Urinary bladder (tissue), 3 donors: ENCODE measurements at regions not wholly inside any gene's neighbourhood (a gene's known extent, or its start where the extent isn't known, plus 50 kb on each side); places are given as distances from the start of the nearest gene placed in this dataset.

Experiments used
- DNase-seq: peaks from one replicate; pipeline ENCODE4 v3.0.0-alpha.2; 2015; ENCODE audit errors: extremely low spot score
- H3K27ac ChIP-seq: one replicate; pipeline ENCODE4 v1.5.1; 2013; ENCODE audit warnings: low read depth, mild to moderate bottlenecking, moderate library complexity
- H3K36me3 ChIP-seq: one replicate; pipeline ENCODE4 v1.6.1; 2013; ENCODE audit warnings: mild to moderate bottlenecking, moderate library complexity; ENCODE audit not compliant: insufficient read depth
- H3K4me1 ChIP-seq: one replicate; pipeline ENCODE4 v1.6.1; 2013; ENCODE audit warnings: mild to moderate bottlenecking, moderate library complexity; ENCODE audit not compliant: insufficient read depth
- H3K4me3 ChIP-seq: one replicate; pipeline ENCODE4 v1.5.1; 2013; ENCODE audit warnings: low read depth, low read length
- WGBS: extraction: QIAGEN DNeasy Blood & Tissue Kit; methylation state at CpG from one replicate; pipeline ENCODE4 v1.1.7; 2013; 5-methylcytosine and 5-hydroxymethylcytosine counted together
- donor health status: healthy with polysubstance abuse.
- donor health status: healthy.

DNA sequence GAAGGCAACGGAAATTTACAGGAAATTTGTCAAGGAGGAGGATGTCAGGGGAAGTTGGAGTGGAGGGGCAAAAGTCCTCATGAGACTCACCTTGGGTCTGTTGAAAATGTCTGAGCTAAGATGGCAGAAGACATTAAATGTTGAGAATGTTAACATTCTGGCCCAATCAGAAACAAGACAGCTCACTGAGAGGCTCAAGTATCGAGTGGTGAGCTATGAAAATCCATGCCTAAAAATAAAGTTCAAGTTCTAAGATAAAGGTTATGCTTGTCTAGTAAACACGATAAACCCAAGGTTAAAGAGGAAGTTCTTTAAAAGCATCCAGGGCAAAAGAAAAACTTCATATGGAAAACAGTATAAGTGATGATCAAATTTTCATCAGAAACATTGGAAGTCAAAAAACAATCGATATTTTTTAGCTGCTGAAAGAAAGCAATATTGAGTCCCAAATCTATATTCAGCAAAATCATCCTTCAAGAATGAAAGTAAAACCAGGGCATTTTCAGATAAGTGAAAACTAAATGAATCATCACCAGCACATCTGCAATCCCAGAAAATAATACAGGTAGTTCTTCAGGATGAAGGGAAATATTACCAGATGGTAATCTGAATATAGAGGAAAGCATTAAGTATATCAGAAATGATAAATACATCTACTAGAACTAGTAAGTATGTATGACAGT is 462.4 kb downstream of the TLL1 start:
- Histone ChIP-seq H3K27ac (no peak overlapping the region), H3K4me1 (no peaks in the 10 kb centered on the region), H3K4me3 (no peak overlapping the region), H3K36me3 (no peaks in the 10 kb centered on the region)
- WGBS: 67% methylated on average over 4 of the region's 4 CpGs
- DNase-seq: no peak

DNA sequence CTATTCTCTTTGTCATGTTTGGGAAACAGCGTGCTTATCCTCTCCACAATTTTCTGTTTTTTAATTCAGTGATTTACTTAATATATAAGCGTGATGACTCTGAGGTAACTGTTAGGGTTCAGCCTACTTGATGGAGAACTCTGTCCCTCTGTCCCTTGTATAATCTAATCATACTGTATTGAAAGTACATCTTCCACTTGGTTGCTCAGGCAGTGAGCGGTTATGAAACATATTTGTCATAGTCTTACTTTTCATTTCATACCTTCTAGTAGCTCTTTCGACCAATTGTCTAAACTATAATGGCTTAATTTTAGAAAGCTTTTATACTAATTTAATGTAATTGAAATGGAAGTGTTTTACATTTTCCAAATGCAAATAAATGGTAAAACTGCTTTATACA is 469.0 kb downstream of the TLL1 start:
- Histone ChIP-seq H3K4me1 (no peaks in the 10 kb centered on the region), H3K27ac (no peak overlapping the region), H3K4me3 (no peak overlapping the region), H3K36me3 (no peaks in the 10 kb centered on the region)
- DNase-seq: no peak
- WGBS: 94% methylated on average over 4 of the region's 4 CpGs

DNA sequence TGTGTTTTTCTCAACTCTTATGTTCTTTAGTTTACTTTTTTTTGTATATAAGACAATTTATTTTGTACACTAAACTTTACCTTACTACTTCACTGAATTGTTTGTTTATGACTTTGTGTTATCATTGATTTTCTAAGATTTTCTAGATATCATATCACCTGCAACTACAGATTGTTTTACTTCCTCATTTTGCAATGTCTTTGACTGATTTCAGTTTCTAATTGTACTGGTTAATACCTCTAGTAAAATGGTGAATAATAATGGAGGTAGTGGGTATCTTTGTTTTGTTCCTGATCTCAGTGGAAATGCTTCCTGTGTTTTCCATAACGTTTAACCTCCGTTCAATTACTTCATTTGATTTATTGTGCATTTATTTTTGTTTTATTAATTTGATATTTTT is 490.2 kb downstream of the TLL1 start:
- Histone ChIP-seq H3K27ac (no peak overlapping the region), H3K36me3 (no peaks in the 10 kb centered on the region), H3K4me3 (no peak overlapping the region), H3K4me1 (no peaks in the 10 kb centered on the region)
- DNase-seq: no peak
- 73% methylated on average over 2 of the region's 2 CpGs for WGBS

DNA sequence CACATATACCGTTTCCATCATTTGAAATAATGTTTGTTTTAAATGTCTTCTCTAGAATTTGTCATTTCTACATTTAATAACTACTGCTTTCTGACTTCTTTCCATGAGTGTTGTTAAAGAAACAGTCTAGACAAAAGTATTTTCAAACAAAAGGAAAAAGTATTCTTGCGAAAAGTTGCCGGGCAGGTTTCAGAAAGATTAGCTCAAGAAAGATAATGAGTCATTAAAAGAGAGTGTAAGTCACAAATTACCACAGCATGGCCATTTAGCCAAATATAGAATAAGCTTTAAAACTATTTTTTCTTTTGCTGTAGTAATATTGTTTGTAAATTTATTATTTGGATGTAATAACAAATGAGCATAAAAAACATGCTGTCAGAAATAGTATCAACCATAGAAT is 493.0 kb downstream of the TLL1 start:
- no peak for DNase-seq
- Histone ChIP-seq H3K36me3 (no peaks in the 10 kb centered on the region), H3K4me3 (no peak overlapping the region), H3K4me1 (no peaks in the 10 kb centered on the region), H3K27ac (no peak overlapping the region)
- 73% methylated on average over 3 of the region's 3 CpGs for WGBS

DNA sequence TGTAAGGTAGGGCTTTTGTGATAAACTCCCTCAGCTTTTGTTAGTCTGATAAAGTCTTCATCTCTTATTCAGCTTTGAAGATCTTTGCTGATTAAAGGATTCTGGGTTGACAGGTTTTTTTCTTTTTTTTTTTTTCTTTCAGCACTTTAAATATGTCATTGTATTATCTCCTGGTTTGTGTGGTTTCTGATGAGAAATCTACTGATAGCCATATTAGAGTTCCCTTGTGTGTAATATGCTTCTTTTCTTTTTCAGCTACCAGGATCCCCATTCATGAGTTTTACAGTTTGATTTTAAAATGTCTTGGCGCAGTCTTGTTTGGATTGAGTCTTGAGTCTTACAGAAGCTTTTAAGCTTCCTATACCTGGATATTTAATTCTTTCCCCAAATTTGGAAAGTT is 504.5 kb downstream of the TLL1 start:
- H3K4me3 ChIP-seq: no peak overlapping the region
- H3K27ac ChIP-seq: no peak overlapping the region
- H3K36me3 ChIP-seq: no peaks in the 10 kb centered on the region
- WGBS: 82% methylated on average over 1 of the region's 1 CpG
- no peak for DNase-seq
- no peaks in the 10 kb centered on the region for H3K4me1 ChIP-seq

DNA sequence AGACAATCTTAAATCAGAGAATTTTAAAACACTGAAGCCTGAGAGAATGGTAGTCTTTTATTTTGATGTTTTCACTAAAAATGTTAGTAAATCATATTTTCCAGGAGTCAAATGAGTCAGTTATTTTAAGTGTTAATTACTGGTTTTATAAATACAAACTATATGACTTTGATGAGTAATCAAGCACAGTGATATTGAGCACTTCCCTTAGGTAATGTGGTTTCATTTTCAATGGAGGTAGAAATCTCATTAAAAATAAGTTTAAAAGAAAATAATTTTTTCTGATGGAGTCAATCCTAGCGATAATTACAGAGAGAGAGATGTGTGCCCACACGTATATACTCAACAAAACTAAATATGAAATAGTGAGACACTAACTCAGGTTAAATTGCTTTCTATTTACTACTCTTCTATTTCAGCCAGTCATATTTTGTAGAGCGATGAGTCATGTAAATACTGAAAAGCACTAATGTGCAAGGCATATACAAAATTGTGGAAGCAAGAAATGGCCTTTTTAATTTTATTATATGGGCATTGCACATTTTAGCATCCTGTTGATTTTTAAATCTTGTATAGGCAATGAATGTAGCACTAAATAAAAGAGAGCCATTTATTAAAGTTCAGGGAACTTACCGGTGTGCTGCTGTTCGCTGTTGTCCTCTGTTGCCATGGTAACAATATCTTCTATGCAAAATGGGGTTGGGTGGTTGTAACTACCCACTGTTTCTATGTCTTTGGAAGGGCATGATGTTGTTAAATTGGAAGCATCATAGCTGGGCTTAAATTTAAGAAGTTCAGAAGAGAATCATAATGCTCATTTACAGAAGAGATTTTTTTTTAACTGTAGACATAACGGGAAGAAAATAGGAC is 513.7 kb downstream of the TLL1 start:
- 71% methylated on average over 6 of the region's 6 CpGs for WGBS
- Histone ChIP-seq H3K4me3 (no peak overlapping the region), H3K27ac (no peak overlapping the region), H3K4me1 (no peaks in the 10 kb centered on the region), H3K36me3 (no peaks in the 10 kb centered on the region)
- DNase-seq: no peak

DNA sequence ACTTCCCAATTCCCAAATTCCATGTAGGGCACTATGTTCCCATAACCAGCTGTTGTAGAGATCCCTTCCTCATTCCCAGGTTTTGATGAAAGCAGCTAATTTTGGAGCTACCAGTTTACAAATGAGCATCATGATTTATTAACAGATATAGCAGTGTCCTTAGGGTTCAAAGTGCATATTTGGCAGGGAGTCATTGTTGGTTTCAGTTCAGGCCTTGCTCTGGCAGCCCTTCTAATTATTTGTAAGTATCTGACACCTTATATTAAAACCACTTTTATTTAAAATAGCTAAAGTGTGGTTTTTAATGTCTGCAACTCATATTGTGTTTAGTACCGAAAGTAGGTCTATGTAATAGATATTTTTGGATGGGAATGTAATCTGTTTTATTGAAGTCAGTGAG is 518.5 kb downstream of the TLL1 start:
- H3K36me3 ChIP-seq: no peaks in the 10 kb centered on the region
- DNase-seq: no peak
- no peak overlapping the region for H3K27ac ChIP-seq
- H3K4me1 ChIP-seq: no peaks in the 10 kb centered on the region
- 35% methylated on average over 1 of the region's 1 CpG for WGBS
- H3K4me3 ChIP-seq: no peak overlapping the region

DNA sequence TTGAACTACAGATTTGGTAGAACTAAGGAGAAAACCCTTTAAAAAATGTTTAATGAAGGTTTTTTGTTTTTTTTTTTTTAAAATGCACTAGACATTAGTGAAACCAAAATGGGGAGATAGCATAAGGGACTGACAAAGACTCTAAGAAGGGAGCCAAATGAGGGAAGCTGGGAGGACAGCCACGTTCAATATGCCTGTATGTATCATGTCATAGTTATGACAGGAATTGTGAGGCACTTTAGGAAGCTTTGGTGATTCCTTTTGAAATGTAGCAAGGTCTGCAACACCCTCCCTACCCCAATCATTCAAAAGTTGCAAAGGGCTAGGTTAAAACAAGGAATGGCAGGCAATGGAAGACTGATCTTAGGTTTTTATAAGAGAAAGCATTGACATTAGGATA is 526.0 kb downstream of the TLL1 start:
- DNase-seq: no peak
- no peak overlapping the region for H3K4me3 ChIP-seq
- 57% methylated on average over 1 of the region's 1 CpG for WGBS
- H3K4me1 ChIP-seq: no peaks in the 10 kb centered on the region
- H3K27ac ChIP-seq: no peak overlapping the region
- H3K36me3 ChIP-seq: no peaks in the 10 kb centered on the region

DNA sequence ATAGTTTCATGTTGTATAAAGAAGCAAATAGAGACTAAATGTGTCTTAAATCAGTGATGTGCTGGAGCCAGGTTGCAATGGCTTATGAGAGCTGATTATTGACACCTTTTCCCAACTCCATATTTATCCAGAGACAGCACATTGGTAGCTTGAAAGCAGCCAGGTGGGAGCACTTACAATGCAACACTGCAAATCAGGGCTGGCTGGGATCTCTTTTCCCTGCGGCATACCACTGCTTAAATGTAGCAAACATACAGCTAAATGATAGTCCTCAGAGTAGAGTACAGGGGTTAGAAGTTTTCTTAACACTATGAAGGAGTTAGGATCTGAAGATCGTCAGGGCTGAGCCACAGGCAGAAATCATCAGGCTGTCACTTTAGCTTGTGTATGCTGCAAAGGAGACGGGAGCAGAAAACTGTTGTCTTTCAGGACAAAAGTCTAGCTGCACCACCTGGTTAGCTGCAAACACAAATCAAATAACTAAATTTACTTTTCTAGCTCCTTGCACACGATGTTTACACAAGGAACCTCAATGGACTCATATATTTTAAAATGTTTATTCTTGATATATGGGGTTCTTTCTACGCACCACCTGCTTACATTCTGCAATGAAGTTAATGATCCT is 527.3 kb downstream of the TLL1 start:
- DNase-seq: no peak
- 40% methylated on average over 5 of the region's 5 CpGs for WGBS
- no peaks in the 10 kb centered on the region for H3K36me3 ChIP-seq
- no peaks in the 10 kb centered on the region for H3K4me1 ChIP-seq
- H3K27ac ChIP-seq: no peak overlapping the region
- H3K4me3 ChIP-seq: no peak overlapping the region

DNA sequence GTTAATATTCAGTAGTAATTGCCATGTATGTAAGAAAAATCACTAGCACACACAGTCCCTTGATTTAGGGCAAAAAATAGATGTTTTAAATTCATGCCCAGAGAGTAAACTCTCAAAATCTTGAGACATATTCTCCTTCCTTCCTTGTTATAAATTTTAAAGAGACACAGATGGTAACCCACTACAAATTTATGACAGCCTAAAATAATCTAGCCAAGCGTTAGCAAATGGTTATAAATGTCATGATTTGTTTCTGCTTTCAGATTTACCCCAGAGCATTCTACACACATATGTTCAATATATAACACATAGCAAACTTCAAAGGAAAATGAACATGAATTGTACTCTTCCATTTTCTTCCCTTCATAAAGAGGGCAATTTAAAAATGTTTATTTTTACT is 540.3 kb downstream of the TLL1 start:
- Histone ChIP-seq H3K36me3 (no peaks in the 10 kb centered on the region), H3K27ac (no peak overlapping the region), H3K4me1 (no peaks in the 10 kb centered on the region), H3K4me3 (no peak overlapping the region)
- WGBS: 13% methylated on average over 1 of the region's 1 CpG
- no peak for DNase-seq

DNA sequence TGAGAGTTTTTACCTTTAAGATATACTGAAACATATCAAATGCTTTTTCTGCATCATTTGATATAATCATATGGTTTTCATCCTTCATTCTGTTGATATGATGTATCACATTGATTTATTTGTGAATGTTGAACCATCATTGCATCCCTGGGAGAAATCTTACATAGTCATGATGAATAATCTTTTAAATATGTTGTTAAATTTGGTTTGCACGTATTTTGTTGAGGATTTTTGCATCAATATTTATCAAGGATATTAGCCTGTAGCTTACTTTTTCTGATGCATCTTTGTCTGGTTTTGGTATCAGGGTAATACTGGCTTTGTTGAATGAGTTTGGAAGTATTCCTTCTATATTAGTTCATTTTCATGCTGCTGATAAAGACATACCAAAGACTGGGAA is 541.4 kb downstream of the TLL1 start:
- no peak for DNase-seq
- Histone ChIP-seq H3K4me3 (no peak overlapping the region), H3K36me3 (no peaks in the 10 kb centered on the region), H3K27ac (no peak overlapping the region), H3K4me1 (no peaks in the 10 kb centered on the region)
- 57% methylated on average over 1 of the region's 1 CpG for WGBS

DNA sequence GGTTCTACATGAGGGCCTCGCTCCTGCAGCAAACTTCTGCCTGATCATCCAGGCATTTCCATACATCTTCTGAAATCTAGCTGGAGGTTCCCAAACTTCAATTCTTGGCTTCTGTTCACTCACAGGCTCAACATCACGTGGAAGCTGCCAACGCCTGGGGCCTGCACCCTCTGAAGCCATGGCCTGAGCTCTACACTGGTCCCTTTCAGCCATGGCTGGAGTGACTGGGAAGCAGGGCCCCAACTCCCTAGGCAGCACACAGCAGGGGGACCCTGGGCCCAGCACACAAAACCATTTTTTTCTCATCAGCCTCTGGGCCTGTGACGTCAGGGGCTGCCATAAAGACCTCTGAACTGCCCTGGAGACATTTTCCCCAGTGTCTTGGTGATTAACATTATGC is 542.7 kb downstream of the TLL1 start:
- no peak overlapping the region for H3K27ac ChIP-seq
- no peaks in the 10 kb centered on the region for H3K4me1 ChIP-seq
- WGBS: 89% methylated on average over 4 of the region's 4 CpGs
- DNase-seq: no peak
- no peaks in the 10 kb centered on the region for H3K36me3 ChIP-seq
- no peak overlapping the region for H3K4me3 ChIP-seq

DNA sequence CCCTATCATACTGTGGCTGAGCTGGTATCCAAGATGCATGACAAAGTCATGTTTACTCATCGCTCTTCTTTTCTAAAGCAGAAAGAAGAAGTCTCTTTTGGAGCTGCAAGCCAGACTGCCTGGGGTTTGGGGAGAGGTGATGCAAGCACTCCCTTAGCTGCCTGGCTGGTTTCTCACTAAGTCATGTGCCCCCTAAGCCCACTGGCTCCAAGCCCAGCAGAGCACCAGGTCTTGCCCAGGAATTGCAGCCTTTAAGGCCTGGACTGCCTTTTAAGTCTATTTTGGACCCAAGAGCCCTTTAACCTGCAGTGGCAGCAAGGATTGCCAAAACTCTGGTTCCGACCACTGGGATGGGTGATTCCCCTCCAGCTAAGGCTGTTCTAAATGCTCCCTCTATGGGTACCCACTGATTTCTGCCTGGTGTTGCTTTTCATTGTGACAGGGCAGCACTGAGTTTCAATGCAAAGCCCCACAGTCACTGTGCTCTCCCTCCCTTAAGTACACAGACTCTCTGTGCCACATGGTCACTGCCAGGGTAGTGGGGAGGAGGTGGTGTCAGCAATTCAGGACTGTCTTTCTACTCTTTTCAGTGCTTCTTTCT is 548.6 kb downstream of the TLL1 start:
- Histone ChIP-seq H3K36me3 (no peaks in the 10 kb centered on the region), H3K27ac (no peak overlapping the region), H3K4me3 (no peak overlapping the region), H3K4me1 (no peaks in the 10 kb centered on the region)
- DNase-seq: no peak
- 92% methylated on average over 2 of the region's 2 CpGs for WGBS

DNA sequence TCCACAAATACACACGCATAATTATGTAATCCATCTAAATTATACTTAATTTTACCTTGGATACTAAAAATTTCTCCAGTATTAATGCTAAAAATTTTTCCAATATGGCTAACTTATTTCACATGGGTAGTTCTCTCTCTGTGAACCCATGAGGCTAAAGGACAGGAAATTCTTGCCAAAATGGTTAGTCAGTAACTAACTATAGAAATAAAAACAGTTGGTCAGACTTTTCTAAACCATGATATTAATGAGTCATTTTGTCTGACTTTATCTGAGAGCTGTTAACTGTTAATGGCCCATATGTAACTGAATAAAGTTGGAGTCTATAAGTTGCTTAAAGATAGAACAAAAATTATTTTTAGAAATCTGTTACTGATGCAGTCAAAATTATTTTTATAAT is 549.4 kb downstream of the TLL1 start:
- H3K27ac ChIP-seq: no peak overlapping the region
- WGBS: 87% methylated on average over 1 of the region's 1 CpG

More for the DNA sequence above, 549.4 kb downstream of the TLL1 start:
- no peak for DNase-seq
- no peak overlapping the region for H3K4me3 ChIP-seq
- H3K4me1 ChIP-seq: no peaks in the 10 kb centered on the region
- no peaks in the 10 kb centered on the region for H3K36me3 ChIP-seq
